MM.1S (cell line): ENCODE measurements at regions not wholly inside any gene's neighbourhood (a gene's known extent, or its start where the extent isn't known, plus 50 kb on each side); places are given as distances from the start of the nearest gene placed in this dataset.
"Not testable (repeated sequence)": the region's sequence is repeated elsewhere in the genome, so short reads cannot be mapped to it uniquely, and the experiment has no call there.

Experiments used
- DNase-seq: peaks from one replicate; pipeline ENCODE4 v3.0.0-alpha.2; 2015
- H2AFZ ChIP-seq: fragments of 300-600 bp; sonication (generic); 2 replicates; pipeline ENCODE4 v1.6.0; 2016; ENCODE audit warnings: antibody characterized with exemption, low read length
- H3F3A ChIP-seq: fragments of 300-600 bp; sonication (generic); 2 replicates; pipeline ENCODE4 v1.6.1; 2016; ENCODE audit warnings: mild to moderate bottlenecking, antibody characterized with exemption, low read length, moderate library complexity, mixed read lengths; ENCODE audit not compliant: insufficient read depth
- H3K27ac ChIP-seq: fragments of 300-600 bp; sonication (generic); 2 replicates; pipeline ENCODE4 v1.5.1; 2016; ENCODE audit warnings: mild to moderate bottlenecking, low read length
- H3K27me3 ChIP-seq: fragments of 300-600 bp; sonication (generic); replicated peaks from 2 replicates; pipeline ENCODE4 v1.6.0; 2016; ENCODE audit warnings: low read length; ENCODE audit not compliant: insufficient read depth
- H3K36me3 ChIP-seq: fragments of 300-600 bp; sonication (generic); replicated peaks from 2 replicates; pipeline ENCODE4 v1.6.1; 2016; ENCODE audit warnings: mild to moderate bottlenecking, low read length, mixed read lengths; ENCODE audit not compliant: insufficient read depth
- H3K4me1 ChIP-seq: fragments of 300-600 bp; sonication (generic); 2 replicates; pipeline ENCODE4 v1.6.1; 2016; ENCODE audit warnings: low read length, mixed read lengths
- H3K4me2 ChIP-seq: fragments of 300-600 bp; sonication (generic); 2 replicates; pipeline ENCODE4 v1.6.0; 2016; ENCODE audit warnings: low read depth, low read length
- H3K4me3 ChIP-seq: fragments of 300-600 bp; sonication (generic); 2 replicates; pipeline ENCODE4 v1.5.1; 2016; ENCODE audit warnings: low read length, mixed read lengths
- H3K79me2 ChIP-seq: fragments of 300-600 bp; sonication (generic); 2 replicates; pipeline ENCODE4 v1.6.1; 2016; ENCODE audit warnings: mixed run types, low read length, mixed read lengths
- H3K9ac ChIP-seq: fragments of 300-600 bp; sonication (generic); 2 replicates; pipeline ENCODE4 v1.6.1; 2016; ENCODE audit warnings: low read length, mixed read lengths
- H3K9me2 ChIP-seq: fragments of 300-600 bp; sonication (generic); replicated peaks from 2 replicates; pipeline ENCODE4 v1.6.1; 2016; ENCODE audit warnings: mild to moderate bottlenecking, low read length, mixed read lengths; ENCODE audit not compliant: insufficient read depth
- H3K9me3 ChIP-seq: fragments of 300-600 bp; sonication (generic); replicated peaks from 2 replicates; pipeline ENCODE4 v1.6.1; 2016; ENCODE audit warnings: mild to moderate bottlenecking, low read length, mixed read lengths; ENCODE audit not compliant: insufficient read depth
- H4K20me1 ChIP-seq: fragments of 300-600 bp; sonication (generic); 2 replicates; pipeline ENCODE4 v1.6.1; 2016; ENCODE audit warnings: mild to moderate bottlenecking, low read length, moderate library complexity, mixed read lengths; ENCODE audit not compliant: insufficient read depth
- EZH2 ChIP-seq: fragments of 300-600 bp; sonication (generic); optimal IDR thresholded peaks from 2 replicates; pipeline ENCODE3; 2017; ENCODE audit warnings: low read depth, mild to moderate bottlenecking, antibody characterized with exemption, low read length, mixed read lengths
- EZH2phosphoT487 ChIP-seq: fragments of 300-600 bp; sonication (generic); IDR thresholded peaks from 2 replicates; pipeline ENCODE4 v1.6.1; 2018; ENCODE audit warnings: antibody characterized with exemption, low read length
- TF ChIP-seq, protein P1 (sequence below): fragments of 300-600 bp; sonication (generic); IDR thresholded peaks from 2 replicates; pipeline ENCODE4 v1.5.1; 2016; ENCODE audit warnings: antibody characterized with exemption, low read length, mixed read lengths

DNA sequence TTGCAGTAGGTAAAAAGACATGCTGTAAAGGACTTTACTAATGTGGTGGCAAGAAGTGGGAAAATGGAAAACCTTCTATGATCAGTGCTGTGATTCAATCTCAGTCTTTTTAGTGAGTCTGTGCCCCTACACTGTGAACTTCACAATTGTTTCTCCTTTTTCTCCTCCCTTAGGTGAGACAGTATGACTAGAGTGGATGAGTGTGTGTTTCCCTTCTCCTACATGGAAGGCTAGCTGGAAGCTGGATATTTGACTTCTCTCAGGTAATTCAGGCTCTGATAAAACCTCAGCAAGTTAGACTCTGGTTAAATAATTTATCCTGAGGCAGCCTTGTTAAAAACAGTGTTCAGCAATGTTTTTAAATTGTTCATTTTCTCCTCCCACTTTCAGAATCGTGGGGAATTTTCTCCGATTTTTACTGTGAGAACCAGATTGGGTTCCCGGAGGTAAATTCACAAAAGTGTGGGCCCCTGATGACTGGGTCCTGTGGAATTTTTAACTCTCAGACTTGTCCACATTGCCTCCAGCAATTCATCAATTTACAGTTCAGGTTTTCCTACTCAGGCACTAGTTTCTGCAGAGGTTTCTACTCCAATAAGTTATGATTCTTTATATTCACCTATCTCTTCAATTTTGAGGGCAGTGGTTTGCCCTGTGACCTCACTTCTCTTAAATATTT is 149.1 kb upstream of the PIK3R1 start:
- Histone ChIP-seq H3K4me2 (no peak overlapping the region), H3K36me3 (no peaks in the 10 kb centered on the region), H3K9me3 (no peaks in the 10 kb centered on the region), H3K4me3 (no peak overlapping the region), H3K9me2 (no peaks in the 10 kb centered on the region), H3K79me2 (no peaks in the 10 kb centered on the region), H4K20me1 (no peaks in the 10 kb centered on the region), H3K9ac (no peak overlapping the region), H3K4me1 (no peaks in the 10 kb centered on the region), H3K27me3 (no peaks in the 10 kb centered on the region), H2AFZ (no peak overlapping the region), H3F3A (no peaks in the 10 kb centered on the region), H3K27ac (no peak overlapping the region)
- TF ChIP-seq EZH2phosphoT487 (no peak), EZH2 (no peak)
- TF ChIP-seq, protein P1, sequence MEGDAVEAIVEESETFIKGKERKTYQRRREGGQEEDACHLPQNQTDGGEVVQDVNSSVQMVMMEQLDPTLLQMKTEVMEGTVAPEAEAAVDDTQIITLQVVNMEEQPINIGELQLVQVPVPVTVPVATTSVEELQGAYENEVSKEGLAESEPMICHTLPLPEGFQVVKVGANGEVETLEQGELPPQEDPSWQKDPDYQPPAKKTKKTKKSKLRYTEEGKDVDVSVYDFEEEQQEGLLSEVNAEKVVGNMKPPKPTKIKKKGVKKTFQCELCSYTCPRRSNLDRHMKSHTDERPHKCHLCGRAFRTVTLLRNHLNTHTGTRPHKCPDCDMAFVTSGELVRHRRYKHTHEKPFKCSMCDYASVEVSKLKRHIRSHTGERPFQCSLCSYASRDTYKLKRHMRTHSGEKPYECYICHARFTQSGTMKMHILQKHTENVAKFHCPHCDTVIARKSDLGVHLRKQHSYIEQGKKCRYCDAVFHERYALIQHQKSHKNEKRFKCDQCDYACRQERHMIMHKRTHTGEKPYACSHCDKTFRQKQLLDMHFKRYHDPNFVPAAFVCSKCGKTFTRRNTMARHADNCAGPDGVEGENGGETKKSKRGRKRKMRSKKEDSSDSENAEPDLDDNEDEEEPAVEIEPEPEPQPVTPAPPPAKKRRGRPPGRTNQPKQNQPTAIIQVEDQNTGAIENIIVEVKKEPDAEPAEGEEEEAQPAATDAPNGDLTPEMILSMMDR = no peak
- no peak for DNase-seq

DNA sequence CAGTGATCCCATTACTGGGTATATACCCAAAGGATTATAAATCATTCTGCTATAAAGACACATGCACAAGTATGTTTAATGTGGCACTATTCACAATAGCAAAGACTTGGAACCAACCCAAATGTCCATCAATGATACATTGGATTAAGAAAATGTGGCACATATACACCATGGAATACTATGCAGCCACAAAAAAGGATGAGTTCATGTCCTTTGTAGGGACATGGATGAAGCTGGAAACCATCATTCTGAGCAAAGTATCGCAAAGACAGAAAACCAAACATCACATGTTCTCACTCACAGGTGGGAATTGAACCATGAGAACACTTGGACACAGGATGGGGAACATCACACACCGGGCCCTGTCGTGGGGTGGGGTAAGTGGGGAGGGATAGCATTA is 150.2 kb upstream of the PIK3R1 start:
- not testable (repeated sequence) for H3K27me3 ChIP-seq, H2AFZ ChIP-seq, H3K4me2 ChIP-seq, H3K9me3 ChIP-seq, H3K27ac ChIP-seq, H3K9ac ChIP-seq, H3K4me3 ChIP-seq, H3K4me1 ChIP-seq, DNase-seq, H3K79me2 ChIP-seq, H3K36me3 ChIP-seq, H4K20me1 ChIP-seq, H3K9me2 ChIP-seq, H3F3A ChIP-seq

DNA sequence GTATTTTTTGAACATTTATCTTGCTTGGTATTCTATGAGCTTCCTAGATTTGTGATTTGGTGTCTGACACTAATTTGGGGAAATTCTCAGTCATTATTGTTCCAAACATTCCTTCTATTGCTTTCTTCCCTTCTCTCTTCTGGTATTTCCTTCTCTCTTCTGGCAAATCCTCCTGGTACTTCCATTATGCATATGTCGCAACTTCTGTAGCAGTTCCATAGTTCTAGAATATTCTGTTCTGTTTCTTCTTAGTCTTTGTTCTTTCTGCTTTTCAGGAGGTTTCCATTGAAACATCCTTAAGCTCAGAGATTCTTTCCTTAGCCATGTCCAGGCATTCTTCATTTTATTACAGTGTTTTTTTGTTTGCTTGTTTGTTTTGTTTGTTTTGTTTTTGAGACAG is 155.2 kb upstream of the PIK3R1 start:
- Histone ChIP-seq H3K27me3 (no peaks in the 10 kb centered on the region), H3K4me1 (no peaks in the 10 kb centered on the region), H3F3A (no peaks in the 10 kb centered on the region), H3K27ac (no peak overlapping the region), H3K4me2 (no peak overlapping the region), H3K4me3 (no peak overlapping the region), H2AFZ (no peak overlapping the region), H3K9me2 (no peaks in the 10 kb centered on the region), H3K79me2 (no peaks in the 10 kb centered on the region), H3K9ac (no peak overlapping the region), H3K36me3 (no peaks in the 10 kb centered on the region), H4K20me1 (no peaks in the 10 kb centered on the region), H3K9me3 (no peaks in the 10 kb centered on the region)
- DNase-seq = no peak
- TF ChIP-seq EZH2 (no peak), EZH2phosphoT487 (no peak)
- TF ChIP-seq, protein P1 = no peak

DNA sequence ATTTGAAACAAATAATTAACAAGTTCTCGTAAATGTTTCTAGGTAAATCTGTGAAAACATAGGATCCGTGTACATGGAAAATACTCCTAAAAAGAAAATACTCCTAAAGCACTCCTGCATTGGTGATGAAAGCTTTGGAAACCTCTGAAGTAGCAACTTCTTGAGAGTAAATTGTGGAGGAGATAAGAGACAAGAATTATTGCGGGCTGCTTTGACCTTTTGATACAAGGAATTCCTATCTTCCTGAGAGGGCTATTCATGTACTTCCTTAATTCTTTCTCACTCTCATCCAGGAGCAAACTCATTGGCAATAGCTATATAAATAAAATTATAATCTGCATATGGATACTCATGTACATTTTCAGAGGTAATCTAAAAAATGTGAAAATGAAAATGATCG is 158.4 kb upstream of the PIK3R1 start:
- Histone ChIP-seq H3K4me2 (no peak overlapping the region), H3K36me3 (no peaks in the 10 kb centered on the region), H3F3A (no peaks in the 10 kb centered on the region), H3K79me2 (no peaks in the 10 kb centered on the region), H3K4me1 (no peaks in the 10 kb centered on the region), H4K20me1 (no peaks in the 10 kb centered on the region), H3K9me3 (no peaks in the 10 kb centered on the region), H2AFZ (no peak overlapping the region), H3K9ac (no peak overlapping the region), H3K9me2 (no peaks in the 10 kb centered on the region), H3K4me3 (no peak overlapping the region), H3K27ac (no peak overlapping the region), H3K27me3 (no peaks in the 10 kb centered on the region)
- no peak for DNase-seq
- no peak for TF ChIP-seq EZH2
- TF ChIP-seq, protein P1 = no peak
- no peak for TF ChIP-seq EZH2phosphoT487
